GM19452 (cell line): ENCODE measurements at regions not wholly inside any gene's neighbourhood (a gene's known extent, or its start where the extent isn't known, plus 50 kb on each side); places are given as distances from the start of the nearest gene placed in this dataset.

Source experiments
- ATAC-seq: cut with Tn5 transposase; IDR thresholded peaks from one replicate; pipeline ENCODE4 v1.9.1; 2021; ENCODE audit not compliant: unreplicated experiment

DNA sequence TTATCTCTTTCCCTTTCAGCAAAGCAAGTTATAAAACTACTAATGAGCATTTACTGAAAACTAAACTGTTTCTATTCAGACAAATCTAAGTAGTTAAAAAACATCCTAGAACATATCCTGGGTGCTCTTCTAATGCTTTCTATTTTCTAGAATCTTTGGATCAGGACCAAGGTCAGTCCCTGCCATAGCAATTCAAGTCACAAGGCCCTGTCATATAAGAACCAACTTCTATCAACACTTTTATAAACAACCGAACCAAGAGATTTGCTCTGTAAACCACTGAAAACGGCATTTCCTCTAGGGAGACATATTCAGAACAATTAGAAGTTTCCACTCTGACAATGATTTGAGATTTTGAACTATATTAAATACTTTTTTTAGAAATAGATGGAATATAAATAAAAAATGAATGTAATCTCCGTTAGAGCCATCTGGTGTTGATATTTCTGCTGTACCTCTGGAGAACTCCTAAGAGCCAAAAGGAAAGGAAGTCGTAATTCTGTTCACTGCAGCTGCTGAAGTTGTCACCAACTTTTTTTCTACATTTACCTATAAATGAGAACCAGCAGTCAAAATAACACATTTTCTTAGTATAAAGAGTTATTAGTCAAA lies 51.4 kb upstream of the LGSN start:
- ATAC-seq: no peak

DNA sequence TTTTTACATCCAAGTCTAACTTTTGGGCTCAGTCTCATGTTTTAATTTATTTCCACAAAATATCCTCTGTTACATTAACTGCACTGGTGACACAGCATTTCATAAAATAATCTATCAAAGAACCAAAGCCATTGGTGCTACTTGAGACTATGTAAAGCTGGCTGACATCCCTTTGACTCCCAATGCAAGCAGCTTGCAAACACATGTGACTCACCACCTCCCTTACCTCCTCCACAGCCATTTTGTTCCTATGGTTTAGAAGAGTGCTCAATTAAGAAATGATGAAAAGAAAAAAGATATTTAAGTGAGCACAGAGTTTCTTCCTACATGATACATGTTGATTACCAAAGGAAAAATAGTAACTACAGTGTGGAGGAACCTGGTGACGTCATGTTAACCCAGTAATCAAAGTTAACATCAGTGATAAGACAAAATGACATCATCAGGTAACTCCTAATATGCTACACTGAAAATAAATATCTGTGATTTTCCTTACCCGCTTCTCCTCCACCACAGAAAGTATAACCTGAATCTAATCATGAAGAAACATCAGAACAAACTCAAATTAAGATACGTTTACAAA lies 53.3 kb upstream of the LGSN start:
- no peak for ATAC-seq

DNA sequence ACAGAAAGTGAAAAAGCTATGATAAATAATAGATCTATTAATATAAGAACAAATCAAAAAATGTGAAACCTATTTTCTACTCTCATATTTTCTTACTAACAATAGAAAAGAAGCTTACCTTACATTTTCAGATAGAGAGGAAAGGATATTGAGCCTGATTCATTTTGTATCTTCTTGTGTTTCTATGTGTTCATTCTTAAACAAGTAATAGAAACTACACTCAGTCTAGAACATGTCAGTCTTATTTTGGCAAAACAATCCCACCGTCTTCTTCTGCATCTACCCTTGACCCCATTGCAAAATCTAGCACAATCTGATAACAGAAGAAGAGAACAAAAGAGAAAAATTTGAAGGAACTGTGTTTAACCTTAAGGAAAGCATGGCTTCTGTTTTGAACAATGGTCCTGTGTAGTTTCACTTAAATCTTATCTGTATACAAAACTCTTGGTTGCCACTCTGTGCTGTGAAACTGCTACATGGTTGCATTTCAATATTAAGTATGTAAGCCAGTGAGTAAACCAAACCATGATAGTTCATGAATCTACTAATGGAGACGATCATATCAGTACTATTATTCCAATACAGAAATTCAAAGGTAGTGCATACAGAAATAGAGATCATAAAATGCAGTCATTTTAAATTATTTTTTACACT lies 69.5 kb upstream of the LGSN start:
- ATAC-seq: no peak

DNA sequence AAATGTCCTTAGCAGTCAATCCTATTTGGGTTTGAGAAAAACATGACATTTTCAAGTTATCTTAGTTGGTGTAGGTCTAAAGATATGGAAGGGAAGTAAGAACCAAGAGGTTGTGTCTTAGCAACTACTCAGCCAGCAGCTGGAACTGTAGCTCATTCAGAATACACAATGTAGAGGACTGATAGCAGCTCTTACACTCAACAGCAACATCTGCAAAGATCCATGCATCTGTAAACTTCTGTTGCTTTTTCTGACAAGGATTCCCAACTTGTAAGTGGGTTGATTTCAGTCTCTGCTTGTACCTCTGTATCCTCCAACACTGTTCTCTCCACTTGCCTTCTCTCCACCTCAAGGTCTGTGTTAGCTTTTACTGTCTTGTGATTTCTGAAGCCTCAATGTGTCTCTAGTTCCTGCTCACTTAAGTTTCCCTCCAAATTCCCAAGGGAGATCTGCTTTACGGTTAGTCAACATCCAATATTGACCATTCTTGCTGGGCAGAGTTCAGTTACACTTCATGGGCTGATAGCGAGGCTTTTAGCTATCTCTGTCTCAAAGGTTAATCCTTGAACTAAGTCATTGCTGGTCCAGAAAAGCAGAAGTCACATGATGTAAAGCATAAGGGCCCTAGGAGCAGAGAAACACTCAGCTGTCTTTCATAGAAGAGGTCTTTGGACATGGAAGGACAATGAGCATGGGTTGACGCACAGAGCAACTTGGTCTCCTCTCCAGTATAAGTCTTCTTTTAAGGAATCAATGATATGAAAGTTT lies 71.6 kb upstream of the LGSN start:
- no peak for ATAC-seq

DNA sequence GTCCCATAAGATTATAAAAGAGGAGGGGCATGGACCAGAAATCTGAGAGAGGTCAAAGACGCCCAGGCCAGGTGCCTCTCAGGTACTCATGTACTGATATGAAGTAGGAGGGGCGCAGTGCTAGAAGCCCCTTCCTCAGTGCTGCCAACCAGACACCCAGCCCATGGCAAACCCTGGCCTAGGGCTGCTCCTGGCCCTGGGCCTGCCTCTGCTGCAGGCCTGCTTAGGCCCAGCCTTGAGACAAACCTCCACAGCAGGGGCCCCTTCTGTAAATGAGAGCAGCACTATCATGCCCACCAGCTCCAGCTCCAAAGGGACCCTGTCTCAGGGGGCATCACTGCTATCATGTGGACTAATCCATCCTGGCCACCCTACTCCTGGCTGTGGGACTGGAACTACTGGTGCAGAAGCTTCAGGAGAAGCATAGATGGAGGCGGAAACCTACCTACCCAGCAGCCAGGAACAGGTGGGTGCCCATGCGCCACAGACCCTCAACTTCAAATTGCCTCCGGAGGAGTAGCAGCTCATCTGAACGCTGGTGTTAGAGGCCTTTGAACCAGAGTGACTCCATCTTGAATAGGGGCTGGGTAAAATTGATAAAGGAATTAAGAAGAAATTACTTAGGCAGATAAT lies 72.4 kb upstream of the LGSN start:
- ATAC-seq: no peak

DNA sequence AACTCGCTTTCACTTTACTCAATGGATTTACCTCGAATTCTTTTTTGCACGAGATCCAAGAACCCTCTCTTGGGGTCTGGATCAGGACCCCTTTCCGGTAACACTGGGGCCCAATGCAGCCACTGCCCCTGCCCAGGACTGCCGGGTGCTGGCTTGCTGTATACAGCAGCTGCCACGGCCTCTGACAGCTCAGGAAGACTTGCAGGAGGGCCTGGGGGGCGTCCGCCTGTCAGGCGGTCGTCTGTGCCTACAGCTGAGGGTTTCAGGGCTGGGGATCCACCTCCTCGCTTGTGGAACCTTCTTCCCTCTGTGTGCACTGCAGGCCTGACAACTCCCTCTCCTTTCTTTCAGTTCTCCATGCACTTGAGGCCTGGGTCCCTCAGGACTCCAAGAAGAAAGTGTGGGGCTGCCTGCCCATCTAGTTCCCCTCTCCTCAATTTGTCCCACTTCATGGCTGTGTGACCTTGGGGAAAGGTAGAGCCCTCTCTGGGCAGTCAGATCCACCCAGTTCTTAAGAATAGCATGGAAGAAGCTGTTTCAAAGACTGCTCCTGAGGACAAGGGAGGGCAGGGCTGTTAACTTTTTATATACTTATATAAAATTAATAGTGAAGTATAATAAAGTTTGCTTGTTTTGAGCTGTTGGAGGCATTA lies 75.0 kb upstream of the LGSN start:
- no peak for ATAC-seq

DNA sequence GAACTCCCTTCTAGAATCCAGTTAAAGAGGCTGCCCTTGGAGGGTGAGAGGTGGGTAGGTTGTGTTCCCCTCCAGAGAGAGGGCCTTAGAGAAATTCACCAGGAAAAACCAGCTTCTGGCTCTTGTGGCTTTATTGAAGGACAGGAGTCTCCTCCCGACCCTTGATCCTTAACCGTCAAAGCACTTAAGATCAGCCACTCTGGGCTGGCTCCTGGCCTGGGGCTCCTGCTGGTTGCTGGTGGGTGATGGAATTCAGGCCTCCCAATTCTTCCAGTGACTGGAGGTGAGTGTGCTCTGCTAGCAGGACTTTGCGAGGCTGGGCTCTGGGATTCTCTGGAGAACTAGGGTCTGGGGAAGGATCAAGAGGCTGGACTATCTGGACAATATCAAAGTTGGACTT lies 75.6 kb upstream of the LGSN start:
- no peak for ATAC-seq

DNA sequence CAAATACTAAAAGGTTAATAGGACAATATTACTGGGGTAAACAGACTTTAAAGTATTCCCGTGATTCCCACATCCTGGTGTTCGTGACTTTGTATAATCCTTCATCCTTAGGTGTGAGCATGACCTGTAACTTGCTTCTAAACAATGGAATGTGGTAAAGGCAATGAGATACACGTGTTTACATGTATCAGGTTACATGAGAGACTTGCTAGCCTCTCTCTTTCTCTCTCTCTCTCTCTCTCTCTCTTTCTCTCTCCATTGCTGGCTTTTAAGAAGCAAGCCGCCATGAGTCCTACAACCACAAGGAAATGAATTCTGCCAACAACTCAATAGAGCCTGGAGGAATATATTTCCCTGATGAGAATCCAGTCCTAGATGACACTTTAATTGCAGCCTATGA lies 83.9 kb upstream of the LGSN start:
- ATAC-seq: no peak

DNA sequence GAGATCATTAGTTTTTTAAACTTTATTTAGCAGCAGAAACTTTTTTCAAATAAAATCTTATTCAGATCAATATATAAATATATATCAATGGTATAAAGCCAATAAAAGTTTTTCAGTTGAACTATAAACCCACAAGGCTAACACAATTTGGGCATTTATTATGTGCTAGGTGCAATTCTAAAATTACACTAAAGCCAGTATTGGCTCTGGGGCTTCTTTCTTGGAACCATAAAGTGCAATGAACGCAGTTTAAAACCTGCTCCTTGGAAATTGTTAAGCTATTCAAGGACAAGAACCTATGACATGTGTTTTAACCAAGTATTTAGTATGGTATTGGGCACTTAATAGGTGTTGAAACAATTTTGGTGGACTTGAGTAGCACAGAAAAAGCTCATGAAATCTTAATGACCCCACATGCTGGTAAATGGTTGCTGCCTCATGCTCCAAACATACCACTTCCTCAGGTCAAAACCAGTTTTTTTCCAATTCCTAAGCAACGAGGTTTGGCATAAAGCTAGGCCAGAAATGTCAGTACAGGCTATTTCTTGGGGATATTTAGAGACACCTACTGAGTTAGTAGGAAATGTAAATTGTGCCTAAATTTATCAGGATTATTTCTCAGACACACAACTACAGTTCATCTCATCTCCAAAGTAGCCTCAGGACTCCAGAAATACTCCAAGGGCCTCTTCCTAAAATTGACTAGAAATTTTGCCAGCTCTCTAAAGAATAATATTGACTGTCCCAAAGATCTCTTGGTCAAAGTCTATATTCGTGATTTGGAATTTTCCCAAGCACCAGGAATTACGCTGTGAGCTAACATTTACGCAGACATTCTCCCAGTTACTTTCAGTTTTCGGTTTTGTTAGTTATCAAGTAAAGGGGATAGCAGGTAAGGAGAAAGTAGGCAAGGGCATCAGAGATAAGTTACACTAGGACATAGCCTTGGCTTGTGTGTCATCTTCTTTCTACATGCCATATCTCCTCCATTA lies 90.9 kb upstream of the LGSN start:
- no peak for ATAC-seq

DNA sequence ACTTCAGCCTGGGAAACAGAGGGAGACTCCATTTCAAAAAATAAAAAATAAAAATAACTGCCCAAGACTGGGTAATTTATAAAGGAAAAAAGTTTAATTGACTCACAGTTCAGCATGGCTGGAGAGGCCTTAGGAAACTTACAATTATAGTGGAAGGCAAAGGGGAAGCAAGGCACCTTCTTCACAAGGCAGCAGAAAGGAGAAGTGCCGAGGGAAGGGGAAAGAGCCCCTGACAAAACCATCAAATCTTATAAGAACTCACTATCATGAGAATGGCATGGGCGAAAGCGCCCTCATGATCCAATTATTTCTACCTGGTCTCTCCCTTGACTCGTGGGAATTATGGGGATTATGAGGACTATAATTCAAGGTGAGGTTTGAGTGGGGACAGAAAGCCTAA lies 95.5 kb upstream of the LGSN start:
- no peak for ATAC-seq

DNA sequence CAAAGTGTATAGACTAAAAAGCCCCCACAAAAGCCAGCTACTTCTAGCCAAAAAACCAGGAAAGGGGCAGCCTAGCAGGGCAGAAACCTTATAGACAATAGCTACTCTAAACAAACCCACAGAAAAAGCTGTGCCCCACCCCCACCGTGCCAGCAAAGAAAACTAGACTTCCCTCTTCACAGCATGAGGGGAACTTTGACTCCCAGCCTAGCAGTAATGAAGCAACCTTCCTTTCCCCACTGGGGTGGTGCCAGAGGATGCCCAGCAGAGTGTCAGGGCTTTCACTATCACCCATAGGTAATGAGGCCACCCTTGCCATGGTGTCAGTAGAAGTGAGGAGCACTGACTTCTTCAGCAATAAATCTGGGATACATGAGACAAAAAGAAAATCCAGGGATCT lies 99.0 kb upstream of the LGSN start:
- ATAC-seq: no peak

DNA sequence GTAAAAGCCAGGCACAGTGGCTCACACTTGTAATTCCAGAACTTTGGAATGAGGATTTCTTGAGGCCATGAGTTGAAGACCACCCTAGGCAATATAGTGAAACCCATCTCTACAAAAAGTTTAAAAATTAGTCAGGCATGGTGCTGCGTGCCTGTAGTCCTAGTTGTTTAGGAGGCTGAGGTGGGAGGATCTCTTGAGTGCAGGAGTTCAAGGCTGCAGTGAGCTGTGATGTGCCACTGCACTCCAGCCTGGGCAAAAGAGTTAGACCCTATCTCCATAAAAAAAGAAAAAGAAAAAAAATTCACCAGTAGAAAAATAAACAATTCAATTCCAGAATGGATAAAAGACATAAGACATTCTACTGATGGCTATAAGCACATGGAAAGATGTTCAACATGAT lies 104.9 kb upstream of the LGSN start:
- ATAC-seq: no peak

DNA sequence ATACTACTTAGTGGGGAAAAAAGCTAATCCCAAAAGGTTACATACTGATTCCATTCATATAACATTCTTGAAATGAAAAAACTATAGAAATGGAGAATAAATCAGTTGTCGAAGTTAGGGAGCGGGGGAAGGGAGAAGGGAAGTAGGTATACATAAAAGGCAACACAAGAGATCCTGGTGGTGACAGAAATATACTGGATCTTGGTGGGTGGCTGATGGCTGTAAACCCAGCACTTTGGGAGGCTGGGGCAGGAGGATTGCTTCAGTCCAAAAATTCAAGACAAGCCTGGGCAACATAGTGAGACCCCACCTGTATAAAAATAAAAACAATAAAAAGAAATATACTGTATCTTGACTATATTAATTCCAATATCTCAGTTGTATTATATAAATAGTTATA lies 105.7 kb upstream of the LGSN start:
- no peak for ATAC-seq

DNA sequence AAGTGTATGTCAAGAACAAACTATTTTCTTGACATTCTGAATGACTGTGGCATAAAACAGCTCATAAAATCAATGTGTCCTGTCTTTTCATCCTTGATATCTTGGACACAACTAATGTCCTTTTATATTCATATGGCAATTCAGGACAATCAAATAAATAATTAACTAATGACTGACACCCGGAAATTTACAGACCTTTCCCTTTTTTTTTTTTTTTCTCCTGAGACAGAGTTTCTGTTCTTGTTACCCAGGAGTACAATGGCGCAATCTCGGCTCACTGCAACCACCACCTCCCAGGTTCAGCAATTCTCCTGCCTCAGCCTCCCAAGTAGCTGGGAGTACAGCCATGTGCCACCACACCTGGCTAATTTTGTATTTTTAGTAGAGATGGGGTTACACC lies 107.1 kb upstream of the LGSN start:
- no peak for ATAC-seq

DNA sequence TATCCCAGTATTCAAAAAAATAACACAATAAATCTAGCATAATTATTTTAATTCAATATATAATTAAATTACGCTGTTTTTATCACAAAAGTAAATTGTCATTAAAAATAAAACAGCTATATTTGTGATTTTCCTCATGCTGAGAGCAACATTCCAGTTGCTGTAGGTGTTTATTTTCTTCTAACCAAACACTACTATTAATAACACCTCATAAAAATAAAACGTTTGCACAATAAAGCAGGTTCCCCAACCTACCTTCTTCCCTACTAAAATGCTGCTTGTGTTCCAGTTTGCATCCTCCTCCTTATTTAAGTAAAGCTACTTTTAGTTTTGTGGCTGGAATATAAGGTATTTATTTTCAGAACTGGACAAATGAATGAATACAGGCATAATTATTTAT lies 108.2 kb upstream of the LGSN start:
- no peak for ATAC-seq

DNA sequence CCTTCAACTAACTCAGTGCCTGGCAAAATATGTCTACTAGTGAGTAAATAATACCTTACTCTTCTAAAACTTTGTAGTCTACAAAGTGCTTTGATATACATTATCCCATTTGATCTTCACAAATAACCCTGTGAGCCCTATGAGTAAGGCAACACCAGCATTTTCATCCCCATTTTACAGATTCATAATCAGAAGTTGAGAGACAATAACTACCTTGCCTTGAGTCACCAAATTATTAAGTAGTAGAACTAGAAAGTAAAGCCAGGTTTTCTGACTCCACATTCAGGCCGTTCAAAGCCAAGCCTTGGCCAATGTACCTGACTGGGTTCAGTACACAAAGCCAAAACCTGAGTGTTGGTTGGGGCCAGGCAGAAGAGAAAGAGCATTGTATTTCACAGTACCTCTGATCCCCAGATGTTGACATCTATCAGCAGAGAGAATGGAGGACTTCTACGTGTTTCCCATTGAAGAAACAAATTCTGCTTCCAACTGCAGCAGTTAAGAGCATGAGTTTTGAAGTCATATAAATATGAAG lies 111.3 kb upstream of the LGSN start:
- no peak for ATAC-seq

DNA sequence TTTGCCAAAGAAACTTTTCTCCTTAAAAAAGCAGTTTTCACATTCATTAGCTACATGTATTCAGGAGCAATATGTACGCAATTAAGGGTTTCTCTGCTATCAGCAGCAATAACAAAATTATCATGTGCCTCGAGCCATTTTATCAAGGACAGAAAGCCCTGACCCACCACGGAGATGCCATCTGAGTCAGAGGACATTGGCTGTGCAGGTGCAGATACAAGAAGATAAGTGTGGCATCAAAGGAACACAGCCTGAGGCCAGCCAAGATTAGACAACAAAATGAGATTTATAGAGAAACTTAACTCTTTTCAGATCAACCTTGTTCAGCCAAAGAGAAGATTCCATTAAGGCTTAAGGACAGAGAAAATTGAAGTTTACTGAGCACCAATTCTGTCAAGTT lies 115.2 kb upstream of the LGSN start:
- no peak for ATAC-seq

DNA sequence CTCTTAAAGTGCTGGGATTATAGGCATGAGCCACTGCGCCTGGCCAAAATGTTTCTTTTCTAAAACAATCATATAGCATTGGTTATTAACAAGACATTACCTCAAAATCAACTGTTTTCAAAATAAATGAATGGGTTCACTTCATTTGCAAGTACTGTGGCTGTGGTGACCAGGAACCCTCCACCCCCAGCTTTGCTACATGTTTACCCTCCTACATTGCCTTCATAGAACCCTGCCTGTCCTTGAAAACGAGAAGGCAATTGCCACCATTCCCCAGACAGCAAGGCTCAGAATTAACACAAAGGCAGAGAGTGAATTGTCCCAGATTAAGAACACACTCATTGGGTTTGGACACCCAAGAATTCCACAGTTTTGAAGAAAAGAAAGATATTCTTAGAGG lies 116.6 kb upstream of the LGSN start:
- ATAC-seq: no peak

DNA sequence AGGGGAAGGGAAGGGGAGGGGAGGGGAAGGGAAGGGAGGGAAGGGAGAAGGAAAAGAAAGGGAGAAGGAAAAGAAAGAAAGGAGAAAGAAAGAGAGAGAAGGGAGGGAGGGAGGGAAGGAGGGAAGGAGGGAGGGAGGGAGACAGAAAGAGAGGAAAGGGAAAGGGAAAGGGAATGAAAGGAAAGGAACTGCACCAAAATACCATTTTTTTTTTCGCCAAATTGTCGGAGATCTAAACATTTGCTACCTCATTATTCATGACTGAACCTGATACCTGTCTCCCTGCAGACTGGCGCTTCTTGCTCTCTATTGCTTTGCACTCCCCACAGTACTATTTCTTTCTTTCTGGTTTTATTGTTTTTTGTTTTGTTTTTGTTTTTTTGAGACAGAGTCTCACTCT lies 117.3 kb upstream of the LGSN start:
- ATAC-seq: no peak

DNA sequence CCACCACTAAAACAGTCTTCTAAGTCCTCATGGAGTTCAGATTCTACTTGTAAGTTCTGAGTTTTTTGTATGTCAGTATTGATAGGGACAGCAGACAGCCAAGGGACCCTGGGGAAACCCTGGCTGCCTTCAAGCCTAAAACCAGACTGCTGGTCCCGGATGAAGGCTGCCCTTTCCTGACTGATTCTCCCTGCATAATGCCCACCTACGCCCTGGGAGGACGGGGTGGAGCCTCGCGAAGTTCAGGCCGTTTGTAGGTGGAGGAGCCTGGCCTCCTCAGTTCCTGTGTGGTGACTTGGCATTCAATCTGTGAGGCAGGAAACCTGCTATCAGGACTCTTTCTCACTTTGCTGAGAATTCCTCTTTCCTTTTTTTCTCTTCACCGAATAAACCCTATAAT lies 120.3 kb upstream of the LGSN start:
- no peak for ATAC-seq
